GM21786 (cell line): ENCODE measurements at regions not wholly inside any gene's neighbourhood (a gene's known extent, or its start where the extent isn't known, plus 50 kb on each side); places are given as distances from the start of the nearest gene placed in this dataset.

Experiments
- ATAC-seq: cut with Tn5 transposase; IDR thresholded peaks from one replicate; pipeline ENCODE4 v1.9.1; 2021; ENCODE audit not compliant: unreplicated experiment

DNA sequence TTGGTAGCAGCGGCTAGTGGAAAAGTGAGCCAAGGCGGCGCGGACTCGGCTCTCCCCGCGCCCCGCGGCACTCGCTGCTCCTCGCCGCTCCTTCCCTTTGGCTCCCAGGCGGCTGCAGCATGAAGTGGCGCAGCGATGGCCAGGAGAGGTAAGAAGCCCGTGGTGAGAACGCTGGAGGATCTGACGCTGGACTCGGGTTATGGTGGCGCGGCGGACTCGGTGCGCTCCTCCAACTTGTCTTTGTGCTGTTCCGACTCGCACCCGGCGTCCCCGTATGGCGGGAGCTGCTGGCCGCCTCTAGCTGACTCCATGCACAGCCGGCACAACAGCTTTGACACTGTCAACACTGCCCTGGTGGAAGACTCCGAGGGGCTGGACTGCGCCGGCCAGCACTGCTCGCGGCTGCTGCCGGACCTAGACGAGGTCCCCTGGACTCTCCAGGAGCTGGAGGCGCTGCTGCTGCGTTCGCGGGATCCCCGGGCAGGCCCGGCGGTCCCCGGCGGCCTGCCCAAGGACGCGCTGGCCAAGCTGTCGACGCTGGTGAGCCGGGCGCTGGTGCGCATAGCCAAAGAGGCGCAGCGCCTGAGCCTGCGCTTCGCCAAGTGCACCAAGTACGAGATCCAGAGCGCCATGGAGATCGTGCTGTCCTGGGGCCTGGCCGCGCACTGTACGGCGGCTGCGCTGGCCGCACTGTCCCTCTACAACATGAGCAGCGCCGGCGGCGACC is 225.6 kb upstream of the CRY1 start:
- no peak for ATAC-seq

DNA sequence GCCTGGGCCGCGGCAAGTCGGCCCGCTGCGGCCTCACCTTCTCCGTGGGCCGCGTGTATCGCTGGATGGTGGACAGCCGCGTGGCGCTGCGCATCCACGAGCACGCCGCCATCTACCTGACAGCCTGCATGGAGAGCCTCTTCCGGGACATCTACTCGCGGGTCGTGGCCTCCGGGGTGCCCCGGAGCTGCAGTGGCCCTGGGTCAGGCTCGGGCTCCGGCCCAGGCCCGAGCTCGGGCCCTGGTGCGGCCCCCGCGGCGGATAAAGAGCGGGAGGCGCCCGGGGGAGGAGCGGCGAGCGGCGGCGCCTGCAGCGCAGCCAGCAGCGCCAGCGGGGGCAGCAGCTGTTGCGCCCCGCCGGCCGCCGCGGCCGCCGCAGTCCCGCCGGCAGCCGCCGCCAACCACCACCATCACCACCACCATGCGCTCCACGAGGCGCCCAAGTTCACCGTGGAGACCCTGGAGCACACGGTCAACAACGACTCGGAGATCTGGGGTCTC is 226.2 kb upstream of the CRY1 start:
- ATAC-seq, result no peak

DNA sequence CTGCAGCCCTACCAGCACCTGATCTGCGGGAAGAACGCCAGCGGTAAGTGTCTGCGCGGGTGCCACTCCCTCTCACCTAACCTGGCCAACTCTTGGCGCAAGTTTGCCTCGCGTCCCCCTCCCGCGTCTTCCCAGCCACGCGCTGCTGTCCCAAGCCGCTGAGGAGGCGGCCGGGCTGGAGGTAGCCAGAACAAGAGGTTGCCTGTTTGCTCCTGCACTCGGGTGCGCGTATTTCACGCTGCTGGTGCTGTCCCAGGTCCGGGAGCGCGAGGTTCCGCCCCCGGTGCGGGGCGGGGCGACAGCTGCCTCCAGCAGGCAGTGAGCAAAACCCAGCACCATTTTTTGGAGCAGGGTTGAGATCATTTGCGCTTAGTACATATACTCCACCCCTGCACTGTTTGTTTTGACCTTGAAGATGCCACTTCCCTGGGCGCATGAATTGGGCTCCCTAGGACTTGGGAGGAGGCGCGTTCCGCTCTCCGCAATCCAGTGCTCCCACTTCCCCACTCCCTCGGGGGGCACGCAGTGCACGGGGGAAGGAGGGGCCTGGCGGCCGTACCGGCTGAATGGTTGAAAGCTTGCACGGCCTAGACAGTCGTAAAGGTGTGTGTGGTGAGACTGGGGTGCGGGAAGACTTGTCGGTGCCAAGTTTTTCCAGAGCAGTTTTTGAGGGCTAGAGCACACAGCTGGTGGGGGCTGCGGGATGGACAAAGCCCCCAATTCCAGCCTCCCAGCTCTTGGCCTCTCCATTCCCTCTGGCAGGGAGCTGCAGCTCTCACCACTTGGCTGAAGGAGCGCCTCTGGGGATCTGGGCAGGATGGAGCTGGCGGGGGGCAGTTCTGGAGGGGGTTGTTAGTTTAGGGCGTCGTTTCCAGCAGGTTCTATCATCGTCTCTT is 226.9 kb upstream of the CRY1 start:
- ATAC-seq, result no peak

- no peak for ATAC-seq
Observed at GRCh38 chr12:107320929-107321631, 227.7 kb upstream of the CRY1 start.

DNA sequence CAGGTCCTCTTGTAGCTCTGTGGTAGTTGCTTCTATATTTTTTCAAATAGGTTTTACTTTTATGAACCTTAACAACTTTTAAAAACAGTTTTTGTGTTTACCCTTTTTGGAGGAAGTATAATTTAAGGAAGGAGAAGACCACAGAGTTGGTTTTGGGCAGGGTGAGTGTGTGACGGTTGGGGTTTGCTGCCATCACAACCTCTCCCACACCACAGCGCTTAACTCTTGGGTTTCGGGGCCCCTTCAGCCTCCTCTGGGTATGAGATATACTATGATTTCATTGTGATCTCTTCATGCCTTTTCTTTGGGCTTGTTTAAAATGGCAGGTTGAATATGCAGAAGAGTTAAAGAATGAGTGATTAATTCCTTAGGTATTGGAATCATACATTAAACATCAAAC is 228.7 kb upstream of the CRY1 start:
- ATAC-seq, result no peak

- no peak for ATAC-seq
Observed at GRCh38 chr12:107325075-107325608, 231.8 kb upstream of the CRY1 start.

DNA sequence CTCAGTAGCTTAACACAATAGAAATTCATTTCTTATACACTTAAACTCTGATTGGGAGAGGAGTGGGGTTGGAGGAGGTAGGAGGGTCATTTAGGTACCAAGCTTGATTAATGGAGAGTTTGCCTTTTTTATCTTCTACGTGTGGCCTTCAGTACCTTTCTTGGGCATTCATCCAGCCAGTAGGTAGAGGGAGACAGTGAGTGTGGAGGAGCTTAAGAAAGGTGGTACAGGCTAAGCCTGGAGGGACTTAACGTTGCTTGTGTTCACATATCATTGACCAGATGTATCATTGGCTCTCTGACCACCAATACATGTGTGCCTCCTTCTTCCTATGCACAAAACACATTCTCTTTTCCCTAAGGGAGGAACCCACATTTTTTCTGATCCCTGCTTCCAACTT is 232.9 kb upstream of the CRY1 start:
- no peak for ATAC-seq

DNA sequence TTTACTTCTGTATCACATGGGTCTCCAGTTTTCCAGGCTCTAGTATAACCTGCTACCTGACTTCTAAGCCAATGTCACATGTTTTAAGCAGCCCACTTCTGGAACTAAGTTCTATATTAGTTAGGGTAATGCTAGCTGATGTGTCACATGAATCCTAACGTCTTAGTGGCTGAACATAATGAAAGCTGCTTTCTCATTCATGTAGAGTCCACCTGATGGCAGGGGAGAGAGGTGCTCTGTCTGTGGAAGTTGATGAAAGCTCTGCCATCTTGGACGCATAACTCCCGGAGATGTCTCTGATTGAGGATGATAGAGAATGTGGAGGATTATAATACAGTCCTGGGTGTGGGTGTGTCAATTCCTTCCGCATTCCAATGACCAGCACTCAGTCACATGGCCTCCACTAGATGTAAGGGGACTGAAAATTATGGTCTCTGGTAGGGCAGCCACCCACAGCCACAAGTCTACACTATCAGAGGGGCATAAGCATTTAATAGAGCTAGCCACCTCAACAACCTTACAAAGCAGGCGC is 234.4 kb upstream of the CRY1 start:
- ATAC-seq, result no peak

- ATAC-seq, result no peak
Observed at GRCh38 chr12:107328442-107329133, 235.2 kb upstream of the CRY1 start.

DNA sequence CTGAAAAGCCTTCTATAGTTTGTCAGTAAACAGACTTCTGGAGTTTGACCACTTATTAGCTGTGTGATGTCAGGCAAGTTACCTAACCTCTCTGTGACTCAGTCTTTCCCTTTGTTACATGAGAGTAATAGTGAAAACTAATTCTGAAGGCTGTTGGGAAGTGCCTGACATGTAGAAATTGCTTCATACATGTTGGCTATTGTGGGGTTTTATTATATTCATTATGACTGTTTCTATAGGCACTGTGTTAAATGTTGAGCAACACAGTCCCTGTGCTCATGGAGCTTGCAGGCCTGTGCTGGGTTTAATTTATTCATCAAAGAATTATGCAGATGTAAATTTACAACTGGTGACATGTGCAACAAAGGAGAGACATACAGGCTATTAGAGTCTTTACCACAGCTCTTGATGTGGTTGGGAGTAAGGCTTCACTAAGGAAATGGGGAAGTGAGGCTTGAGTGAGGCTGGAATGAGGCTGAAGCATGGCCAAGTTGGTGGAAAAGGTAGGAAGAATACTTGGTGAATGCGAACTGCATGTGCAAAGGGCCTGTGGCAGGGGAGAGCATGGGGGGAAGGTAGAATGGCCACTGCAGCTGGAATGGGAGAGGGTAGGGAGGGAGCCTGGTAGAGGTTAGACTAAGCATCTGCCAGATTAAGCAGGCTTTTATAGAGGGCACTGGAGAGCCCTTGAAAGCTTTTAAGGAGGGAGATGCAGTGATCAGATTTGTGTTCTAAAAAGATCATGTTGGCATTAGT is 236.4 kb upstream of the CRY1 start:
- ATAC-seq, result no peak

DNA sequence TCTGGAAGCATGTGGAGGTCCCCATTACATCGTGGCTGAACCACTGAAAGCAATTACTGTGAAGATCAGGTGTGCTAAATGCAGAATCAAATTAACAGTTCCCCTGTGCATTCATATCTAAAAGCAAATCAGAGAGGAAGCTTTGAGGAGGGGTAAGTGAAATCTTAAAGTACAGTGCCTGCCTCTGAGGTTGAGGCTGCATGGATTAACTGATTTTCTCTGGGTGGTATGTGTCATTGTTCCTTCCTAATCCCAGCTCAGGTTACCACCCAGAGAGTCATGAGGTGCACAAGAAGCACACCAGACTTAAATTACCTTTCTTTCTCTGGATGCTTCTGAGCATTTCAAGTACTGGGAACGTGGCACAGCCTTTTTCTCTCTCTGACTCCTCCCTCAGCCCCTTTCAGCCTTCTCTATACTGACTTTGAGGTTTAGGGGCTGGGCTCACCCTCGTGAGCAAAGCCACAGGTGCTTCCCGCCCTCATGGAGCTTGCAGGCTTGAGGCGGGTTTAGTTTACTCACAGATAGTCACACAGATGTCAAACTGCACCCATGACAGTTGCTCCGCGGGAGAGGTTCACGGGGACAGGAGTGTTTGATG is 237.6 kb upstream of the CRY1 start:
- ATAC-seq, result no peak

DNA sequence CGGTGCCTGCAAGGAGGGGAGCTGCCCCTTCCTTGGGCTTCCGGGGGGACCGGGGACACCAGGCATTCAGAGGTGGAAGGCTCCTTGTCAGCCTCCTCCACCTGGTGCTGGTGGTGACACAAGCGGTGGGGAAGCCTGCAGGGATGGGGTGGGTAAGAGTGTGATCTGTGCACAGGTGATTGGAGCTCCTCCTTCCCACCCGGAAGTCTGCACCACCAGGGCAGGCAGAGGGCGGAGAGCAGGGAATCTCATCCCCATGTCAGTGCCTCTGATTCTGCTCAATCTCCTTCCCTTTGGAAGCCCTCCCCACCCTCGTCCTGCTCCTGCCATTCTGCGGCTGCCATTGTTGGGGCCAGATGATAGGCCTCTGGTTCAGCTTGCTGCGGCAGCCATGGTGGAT is 238.1 kb upstream of the CRY1 start:
- ATAC-seq, result no peak

DNA sequence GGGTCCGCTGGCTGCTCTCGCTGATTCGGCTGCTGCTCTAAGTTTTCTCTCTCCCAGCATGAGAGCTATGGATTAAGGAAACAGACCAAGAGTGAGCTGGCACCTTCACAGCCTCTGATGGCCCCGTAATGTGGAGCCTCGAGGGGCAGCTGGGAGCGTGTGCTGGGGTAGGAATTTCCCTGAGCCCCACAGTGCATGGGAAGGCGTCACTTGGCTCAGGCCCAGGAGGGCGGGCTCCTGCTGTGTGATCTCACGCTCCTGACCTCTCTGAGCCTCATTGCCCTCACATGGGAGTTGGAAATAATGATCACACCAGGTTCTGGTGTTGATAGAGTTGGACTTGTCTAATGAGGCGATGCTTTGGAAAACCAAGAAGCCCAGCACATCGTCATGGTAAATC is 238.6 kb upstream of the CRY1 start:
- ATAC-seq, result no peak

DNA sequence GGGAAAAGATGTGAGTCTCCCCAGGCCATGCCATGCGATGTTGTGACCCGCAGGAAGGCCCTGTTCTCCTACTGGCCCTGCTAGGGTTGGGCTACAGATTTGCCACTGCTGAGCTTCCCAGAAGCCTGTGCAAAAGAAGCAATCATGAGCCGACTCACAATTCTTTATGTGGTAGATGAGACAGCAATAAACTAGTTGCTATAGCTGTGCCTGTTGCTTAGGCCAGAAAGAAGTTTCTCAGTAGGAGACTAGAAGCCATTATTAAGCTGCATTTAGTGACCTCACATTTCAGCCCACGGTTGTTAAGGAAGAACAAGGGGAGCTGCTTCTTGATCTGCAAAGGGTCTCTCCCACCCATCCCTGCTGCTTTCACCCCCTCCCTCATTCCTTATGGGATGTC is 239.4 kb upstream of the CRY1 start:
- no peak for ATAC-seq

DNA sequence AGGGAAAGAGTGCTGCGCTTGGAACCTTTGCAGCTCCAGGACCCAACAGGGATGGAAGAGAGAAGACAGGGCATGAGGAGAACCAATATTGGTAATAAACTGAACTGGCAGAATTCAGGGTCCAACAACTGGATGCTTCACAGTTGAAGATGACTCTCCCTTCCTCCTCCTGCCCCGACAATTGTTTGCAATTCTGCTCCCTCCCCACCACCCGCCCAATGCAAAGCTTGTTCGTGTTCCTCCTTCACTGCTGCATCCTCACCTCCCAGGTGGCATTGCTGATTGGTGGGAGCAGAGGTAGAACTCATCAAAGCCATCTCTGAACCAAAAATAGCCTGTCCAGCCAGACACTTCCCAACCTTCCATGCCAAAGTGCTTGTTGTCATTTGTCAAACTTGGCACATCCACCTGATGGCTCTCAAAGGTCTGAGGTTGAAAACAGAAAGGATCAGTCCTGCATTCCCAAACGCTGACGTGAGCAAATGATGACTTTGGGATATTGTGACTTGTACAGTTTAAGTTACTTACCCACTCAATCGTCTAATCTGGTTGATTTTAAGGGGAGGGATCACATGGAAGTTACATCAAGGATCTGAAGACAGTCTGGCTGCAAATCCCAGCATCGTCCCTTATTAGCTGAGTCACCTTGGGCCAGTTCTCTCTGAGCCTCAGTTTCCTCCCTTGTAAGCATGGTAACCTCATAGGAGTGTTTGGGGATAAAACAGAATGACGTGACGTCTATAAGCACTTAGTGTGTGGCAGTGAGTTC is 242.6 kb upstream of the CRY1 start:
- ATAC-seq, result no peak

GRCh38 chr12:107336695-107337094 is 243.3 kb upstream of the CRY1 start:
- ATAC-seq, result no peak

DNA sequence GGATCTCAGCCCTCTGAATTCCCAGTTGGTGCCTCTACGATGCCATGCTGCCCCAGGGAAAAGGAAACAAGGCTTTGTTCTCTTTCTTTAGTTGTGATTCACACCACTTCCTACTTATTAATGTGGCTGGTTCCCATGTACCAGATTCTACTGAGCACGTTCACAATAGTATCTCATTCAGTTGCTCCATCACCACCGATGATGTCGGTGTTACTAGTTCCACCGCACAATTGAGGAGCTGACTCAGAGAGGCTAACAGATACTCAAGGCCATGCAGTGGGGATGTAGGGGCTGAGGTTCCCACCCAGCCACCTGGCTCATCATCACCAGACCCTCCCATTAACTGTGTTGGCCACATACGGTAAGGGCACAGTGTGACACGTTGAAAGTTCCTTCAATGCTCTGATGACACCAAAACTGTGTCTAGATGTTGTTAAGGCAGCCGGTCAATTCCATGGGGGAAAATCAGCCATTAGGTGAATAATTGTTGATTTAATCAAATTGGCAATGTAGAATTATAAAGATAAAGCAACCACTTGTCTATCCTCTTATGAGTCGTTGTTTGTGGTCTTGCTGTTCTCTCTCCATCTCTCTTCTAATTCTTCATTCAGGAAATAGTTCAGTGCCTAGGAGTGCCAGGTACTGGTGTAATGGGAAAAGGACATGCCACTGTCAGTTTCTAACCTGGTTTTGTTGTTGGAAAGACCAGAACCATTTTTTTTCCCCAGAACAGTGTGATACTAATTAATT is 244.2 kb upstream of the CRY1 start:
- no peak for ATAC-seq

DNA sequence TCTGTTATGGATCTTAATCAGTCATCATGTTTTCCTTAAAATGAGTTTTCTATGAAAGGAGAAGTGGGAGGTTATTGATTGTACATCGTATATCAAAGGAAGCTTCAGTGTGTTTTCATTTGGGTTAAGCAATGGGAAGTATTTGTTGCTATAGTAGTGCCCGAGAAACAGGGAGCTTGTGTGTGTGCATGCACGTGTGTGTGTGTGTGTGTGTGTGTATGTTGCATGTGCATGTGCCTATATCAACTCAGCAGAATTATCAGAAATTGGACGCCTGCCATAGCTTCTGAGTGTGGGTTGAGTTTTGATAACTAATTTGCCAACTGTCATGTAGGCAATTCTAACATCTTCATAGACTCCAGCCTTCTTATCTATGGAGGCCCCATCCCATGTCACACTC is 246.1 kb upstream of the CRY1 start:
- no peak for ATAC-seq
